Prostate gland (tissue), 2 donors: ENCODE measurements at regions not wholly inside any gene's neighbourhood (a gene's known extent, or its start where the extent isn't known, plus 50 kb on each side); places are given as distances from the start of the nearest gene placed in this dataset.

Source experiments
- DNase-seq: peaks from one replicate; pipeline ENCODE4 v3.0.0-alpha.2; 2019; ENCODE audit warnings: low spot score
- H3K27ac ChIP-seq, 2 donors: fragments of 200-600 bp; sonication (generic); 2 replicates each; pipeline ENCODE4 v1.5.1; 2017 to 2019
- H3K27me3 ChIP-seq: fragments of 200-600 bp; sonication (generic); replicated peaks from 2 replicates; pipeline ENCODE4 v1.5.1; 2019; ENCODE audit not compliant: insufficient read depth
- H3K36me3 ChIP-seq, 2 donors: fragments of 200-600 bp; sonication (generic); 1 replicate in 1 of 2; 2 replicates in 1 of 2; pipeline versions ENCODE4 v1.5.1 to v1.8.1; 2017 to 2019
- H3K4me1 ChIP-seq: fragments of 200-600 bp; sonication (generic); replicated peaks from 2 replicates; pipeline ENCODE4 v1.5.1; 2019
- H3K4me3 ChIP-seq, 2 donors: fragments of 200-600 bp; sonication (generic); 2 replicates each; pipeline ENCODE4 v1.5.1; 2017 to 2019
- H3K9me3 ChIP-seq: fragments of 200-600 bp; sonication (generic); 2 replicates; pipeline ENCODE4 v1.5.1; 2017
- POLR2A ChIP-seq: fragments of 450-650 bp; IDR thresholded peaks from one replicate; pipeline ENCODE4 v1.6.1; 2016; ENCODE audit warnings: antibody characterized with exemption, mild to moderate bottlenecking
- POLR2AphosphoS5 ChIP-seq: sonication (generic); formaldehyde crosslinking; IDR thresholded peaks from one replicate; pipeline ENCODE4 v1.6.1; 2017; ENCODE audit warnings: antibody characterized with exemption
- WGBS: methylation state at CpG from one replicate; pipeline ENCODE4 v1.1.5; 2018; 5-methylcytosine and 5-hydroxymethylcytosine counted together
- intact Hi-C: fragments of 100-400 bp; cut with DNase I; formaldehyde crosslinking; loops from one replicate; pipeline ENCODE4 v1.14.2; 2022
- TF ChIP-seq, protein P1 (sequence below), 4 experiments: fragments of 200-600 bp in 2 of 4; fragments of 450-650 bp in 2 of 4; sonication (generic) in 2 of 4; IDR thresholded peaks; 1 replicate in 3 of 4; 2 replicates in 1 of 4; pipeline ENCODE4 v1.5.1; 2016 to 2019; ENCODE audit warnings: antibody characterized with exemption in 4 of 4, mild to moderate bottlenecking in 2 of 4, moderate library complexity in 2 of 4

DNA sequence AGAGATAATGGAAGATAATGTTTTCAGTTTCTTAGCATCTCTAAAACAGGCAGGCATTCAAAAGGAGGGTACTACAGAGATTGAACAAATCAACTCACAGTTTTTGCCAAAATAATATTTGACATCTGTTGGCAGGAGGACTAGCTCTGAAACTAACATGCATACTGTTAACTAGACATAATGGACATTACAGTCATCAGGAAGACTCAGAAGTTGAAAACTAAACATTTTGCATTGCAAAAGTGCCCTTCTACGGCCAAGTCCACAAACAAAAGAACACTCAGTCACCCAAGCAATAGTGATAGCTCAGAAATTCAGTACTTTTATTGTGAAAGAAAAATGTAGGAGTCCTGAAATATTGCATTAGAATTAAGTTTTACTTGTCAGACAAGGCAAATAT is 399.0 kb downstream of the HGF start:
- H3K27me3 ChIP-seq, result no peaks in the 10 kb centered on the region
- TF ChIP-seq POLR2AphosphoS5, result no peak
- no peak overlapping the region for H3K27ac ChIP-seq
- no peak overlapping the region for H3K4me3 ChIP-seq
- no peaks in the 10 kb centered on the region for H3K4me1 ChIP-seq
- DNase-seq, result no peak
- H3K9me3 ChIP-seq, result no peaks in the 10 kb centered on the region
- WGBS, result 72% methylated on average over 1 of the region's 1 CpG
- intact Hi-C loops, result no loop called here
- no peaks in the 10 kb centered on the region for H3K36me3 ChIP-seq

DNA sequence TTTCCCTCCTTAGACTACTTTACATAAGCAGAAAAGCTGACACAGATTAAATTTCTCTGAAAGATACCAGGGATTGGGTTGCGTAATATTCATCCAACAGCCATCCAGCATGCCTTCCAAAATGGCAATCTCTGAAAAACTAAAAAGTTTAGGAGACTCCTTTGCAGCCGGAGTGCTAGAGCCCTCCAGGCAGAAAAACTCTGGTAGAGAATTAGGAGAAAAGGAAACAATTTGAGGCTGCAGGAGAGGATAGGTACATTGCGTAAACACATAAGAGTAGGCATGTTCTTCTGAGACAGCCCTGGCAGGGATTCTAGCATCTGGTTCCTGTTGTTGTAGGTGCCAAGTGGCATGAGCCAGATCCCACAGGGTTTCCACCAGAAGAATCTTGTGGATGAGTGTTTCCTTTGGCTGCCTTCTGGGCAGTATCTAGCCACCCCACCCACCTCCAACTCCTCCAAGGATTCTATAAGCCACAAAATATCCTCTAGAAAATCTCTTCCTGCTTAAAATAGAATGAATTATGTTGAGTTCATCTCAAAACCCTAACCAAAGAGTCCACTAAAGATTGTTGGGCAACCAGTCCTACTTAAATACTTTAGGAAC is 402.4 kb downstream of the HGF start:
- Histone ChIP-seq H3K27me3 (no peaks in the 10 kb centered on the region), H3K4me3 (no peak overlapping the region), H3K9me3 (no peaks in the 10 kb centered on the region), H3K36me3 (no peaks in the 10 kb centered on the region), H3K27ac (no peak overlapping the region), H3K4me1 (no peaks in the 10 kb centered on the region)
- intact Hi-C loops, result no loop called here
- TF ChIP-seq, protein P1, sequence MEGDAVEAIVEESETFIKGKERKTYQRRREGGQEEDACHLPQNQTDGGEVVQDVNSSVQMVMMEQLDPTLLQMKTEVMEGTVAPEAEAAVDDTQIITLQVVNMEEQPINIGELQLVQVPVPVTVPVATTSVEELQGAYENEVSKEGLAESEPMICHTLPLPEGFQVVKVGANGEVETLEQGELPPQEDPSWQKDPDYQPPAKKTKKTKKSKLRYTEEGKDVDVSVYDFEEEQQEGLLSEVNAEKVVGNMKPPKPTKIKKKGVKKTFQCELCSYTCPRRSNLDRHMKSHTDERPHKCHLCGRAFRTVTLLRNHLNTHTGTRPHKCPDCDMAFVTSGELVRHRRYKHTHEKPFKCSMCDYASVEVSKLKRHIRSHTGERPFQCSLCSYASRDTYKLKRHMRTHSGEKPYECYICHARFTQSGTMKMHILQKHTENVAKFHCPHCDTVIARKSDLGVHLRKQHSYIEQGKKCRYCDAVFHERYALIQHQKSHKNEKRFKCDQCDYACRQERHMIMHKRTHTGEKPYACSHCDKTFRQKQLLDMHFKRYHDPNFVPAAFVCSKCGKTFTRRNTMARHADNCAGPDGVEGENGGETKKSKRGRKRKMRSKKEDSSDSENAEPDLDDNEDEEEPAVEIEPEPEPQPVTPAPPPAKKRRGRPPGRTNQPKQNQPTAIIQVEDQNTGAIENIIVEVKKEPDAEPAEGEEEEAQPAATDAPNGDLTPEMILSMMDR (IDR thresholded peaks at IDR 0.05), result no peak
- TF ChIP-seq POLR2A (no peak), POLR2AphosphoS5 (no peak)
- no peak for DNase-seq
- 67% methylated on average over 3 of the region's 3 CpGs for WGBS

DNA sequence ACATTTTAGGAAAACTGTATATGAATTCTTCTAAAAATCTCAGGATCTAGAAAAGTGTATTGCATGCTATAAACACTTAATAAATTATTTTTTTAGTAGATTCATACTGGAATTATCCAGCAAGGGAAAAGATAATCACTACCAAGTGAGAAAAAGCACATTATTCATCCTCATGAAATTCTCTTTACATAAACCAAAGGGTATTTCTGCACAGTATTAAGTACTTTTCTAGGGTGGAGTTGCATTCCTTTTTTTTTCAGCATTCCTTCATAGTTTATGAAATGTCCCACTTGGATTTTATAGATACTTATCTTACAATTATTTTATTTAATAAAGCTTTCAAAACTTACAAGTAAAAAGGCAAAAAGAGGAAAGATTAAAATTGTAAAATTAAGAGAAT is 403.3 kb downstream of the HGF start:
- TF ChIP-seq, protein P1 (IDR thresholded peaks at IDR 0.05), result no peak
- TF ChIP-seq POLR2AphosphoS5 (no peak), POLR2A (no peak)
- Histone ChIP-seq H3K4me3 (no peak overlapping the region), H3K36me3 (no peaks in the 10 kb centered on the region), H3K27me3 (no peaks in the 10 kb centered on the region), H3K27ac (no peak overlapping the region), H3K4me1 (no peaks in the 10 kb centered on the region), H3K9me3 (no peaks in the 10 kb centered on the region)
- DNase-seq, result no peak
- intact Hi-C loops, result no loop called here

DNA sequence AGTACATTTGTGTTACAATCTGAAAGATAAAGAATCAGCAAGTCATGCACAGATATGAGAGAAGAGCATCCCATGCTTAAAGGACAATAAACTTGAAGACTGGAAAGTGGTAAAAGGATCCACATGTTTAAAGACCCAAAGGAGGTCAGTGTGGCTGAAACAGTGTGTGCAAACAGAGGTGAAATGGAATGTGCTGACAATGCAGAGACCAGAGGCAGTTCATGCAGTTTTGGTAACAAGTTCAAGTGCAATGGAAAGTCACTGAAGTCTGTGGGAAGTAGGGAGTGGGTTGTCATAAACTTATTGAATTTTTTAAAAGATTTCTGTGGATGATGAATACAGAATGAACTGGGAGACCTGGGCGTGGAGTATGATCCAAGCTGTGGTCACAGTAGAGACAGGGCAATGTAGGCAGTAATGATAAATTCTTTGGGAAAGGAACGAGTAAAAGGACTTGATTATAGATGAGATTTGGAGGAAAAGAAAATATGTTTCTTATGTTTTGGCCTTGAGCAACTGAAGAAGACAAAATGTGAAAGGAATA is 408.0 kb downstream of the HGF start:
- no peaks in the 10 kb centered on the region for H3K4me1 ChIP-seq
- no peak overlapping the region for H3K4me3 ChIP-seq
- DNase-seq, result no peak
- no peaks in the 10 kb centered on the region for H3K9me3 ChIP-seq
- H3K27ac ChIP-seq, result no peak overlapping the region
- no peak for TF ChIP-seq POLR2A
- no peak for TF ChIP-seq POLR2AphosphoS5
- TF ChIP-seq, protein P1 (IDR thresholded peaks at IDR 0.05), result no peak
- intact Hi-C loops, result no loop called here
- no peaks in the 10 kb centered on the region for H3K27me3 ChIP-seq
- WGBS, result 74% methylated on average over 2 of the region's 2 CpGs
- H3K36me3 ChIP-seq, result no peaks in the 10 kb centered on the region

DNA sequence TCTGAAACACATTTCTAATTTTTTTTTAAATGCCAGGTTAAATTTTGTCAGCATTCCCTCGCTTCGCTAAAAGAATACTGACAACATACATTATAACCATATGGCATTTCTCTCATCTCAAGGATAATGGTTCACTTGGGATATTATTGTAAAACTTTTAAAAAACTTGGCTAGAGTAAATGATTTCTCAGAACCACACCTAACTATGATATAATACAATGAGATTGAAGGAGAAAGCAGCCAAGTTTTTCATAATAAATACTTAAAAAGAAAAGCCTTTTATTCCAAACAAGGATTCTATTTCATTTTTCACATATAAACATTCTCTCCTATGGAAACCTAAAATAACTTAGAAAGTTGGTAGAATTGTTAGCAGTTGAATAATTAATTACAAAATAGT is 413.9 kb downstream of the HGF start:
- DNase-seq, result no peak
- intact Hi-C loops, result no loop called here
- no peaks in the 10 kb centered on the region for H3K36me3 ChIP-seq
- no peak overlapping the region for H3K4me3 ChIP-seq
- 75% methylated on average over 2 of the region's 2 CpGs for WGBS
- H3K4me1 ChIP-seq, result no peaks in the 10 kb centered on the region
- no peaks in the 10 kb centered on the region for H3K27me3 ChIP-seq
- TF ChIP-seq POLR2AphosphoS5 (no peak), POLR2A (no peak)
- TF ChIP-seq, protein P1 (IDR thresholded peaks at IDR 0.05), result no peak
- no peaks in the 10 kb centered on the region for H3K9me3 ChIP-seq
- no peak overlapping the region for H3K27ac ChIP-seq
